ENCODE measurements at regions not wholly inside any gene's neighbourhood (a gene's known extent, or its start where the extent isn't known, plus 50 kb on each side); places are given as distances from the start of the nearest gene placed in this dataset.

GRCh38 chr10:83165265-83165664 is 974.0 kb upstream of the GHITM start:
- no peaks in the 10 kb centered on the region for H3K36me3 ChIP-seq
- no peak overlapping the region for H3K4me3 ChIP-seq
- no peak for DNase-seq
- intact Hi-C loops (cut with DNase I): no loop called here
- no peaks in the 10 kb centered on the region for H3K4me1 ChIP-seq
- WGBS (ENCODE audit: insufficient coverage, low coverage, low lambda C conversion rate, missing lambda C conversion rate): 32% methylated on average over 3 of the region's 3 CpGs
- H3K27me3 ChIP-seq: no peaks in the 10 kb centered on the region
- no peaks in the 10 kb centered on the region for H3K9me3 ChIP-seq
- H3K27ac ChIP-seq: no peak overlapping the region
- ATAC-seq: no peak
- TF ChIP-seq, protein P1, sequence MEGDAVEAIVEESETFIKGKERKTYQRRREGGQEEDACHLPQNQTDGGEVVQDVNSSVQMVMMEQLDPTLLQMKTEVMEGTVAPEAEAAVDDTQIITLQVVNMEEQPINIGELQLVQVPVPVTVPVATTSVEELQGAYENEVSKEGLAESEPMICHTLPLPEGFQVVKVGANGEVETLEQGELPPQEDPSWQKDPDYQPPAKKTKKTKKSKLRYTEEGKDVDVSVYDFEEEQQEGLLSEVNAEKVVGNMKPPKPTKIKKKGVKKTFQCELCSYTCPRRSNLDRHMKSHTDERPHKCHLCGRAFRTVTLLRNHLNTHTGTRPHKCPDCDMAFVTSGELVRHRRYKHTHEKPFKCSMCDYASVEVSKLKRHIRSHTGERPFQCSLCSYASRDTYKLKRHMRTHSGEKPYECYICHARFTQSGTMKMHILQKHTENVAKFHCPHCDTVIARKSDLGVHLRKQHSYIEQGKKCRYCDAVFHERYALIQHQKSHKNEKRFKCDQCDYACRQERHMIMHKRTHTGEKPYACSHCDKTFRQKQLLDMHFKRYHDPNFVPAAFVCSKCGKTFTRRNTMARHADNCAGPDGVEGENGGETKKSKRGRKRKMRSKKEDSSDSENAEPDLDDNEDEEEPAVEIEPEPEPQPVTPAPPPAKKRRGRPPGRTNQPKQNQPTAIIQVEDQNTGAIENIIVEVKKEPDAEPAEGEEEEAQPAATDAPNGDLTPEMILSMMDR (IDR thresholded peaks at IDR 0.05): no peak
- no peak for TF ChIP-seq POLR2A (IDR thresholded peaks at IDR 0.05)

- Histone ChIP-seq H3K4me1 (no peaks in the 10 kb centered on the region), H3K27me3 (no peaks in the 10 kb centered on the region), H3K36me3 (no peaks in the 10 kb centered on the region), H3K27ac (no peak overlapping the region), H3K9me3 (no peaks in the 10 kb centered on the region), H3K4me3 (no peak overlapping the region)
- TF ChIP-seq, protein P1 (IDR thresholded peaks at IDR 0.05): no peak
- no peak for TF ChIP-seq POLR2A (IDR thresholded peaks at IDR 0.05)
- WGBS (ENCODE audit: insufficient coverage, low coverage, low lambda C conversion rate, missing lambda C conversion rate): 14% methylated on average over 5 of the region's 5 CpGs
- intact Hi-C loops (cut with DNase I): no loop called here
- DNase-seq (no peak), ATAC-seq (no peak)
Observed at GRCh38 chr10:83166344-83166743, 973.0 kb upstream of the GHITM start.

DNA sequence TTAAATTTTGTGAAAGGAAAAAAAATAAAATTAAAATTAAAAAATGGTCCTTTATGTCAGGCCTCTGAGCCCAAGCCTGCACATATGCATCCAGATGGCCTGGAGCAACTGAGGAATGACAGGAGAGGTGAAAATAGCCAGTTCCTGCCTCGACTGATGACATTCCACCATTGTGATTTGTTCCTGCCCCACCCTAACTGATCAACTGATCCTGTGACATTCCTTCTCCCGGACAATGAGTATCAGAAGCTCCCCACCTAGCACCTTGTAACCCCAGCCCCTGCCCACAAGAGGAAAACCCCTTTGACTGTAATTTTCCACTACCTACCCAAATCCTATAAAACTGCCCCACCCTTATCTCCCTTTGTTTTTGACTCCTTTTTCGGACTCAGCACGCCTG is 972.2 kb upstream of the GHITM start:
- intact Hi-C loops (cut with DNase I): no loop called here
- Histone ChIP-seq H3K27me3 (no peaks in the 10 kb centered on the region), H3K9me3 (no peaks in the 10 kb centered on the region), H3K4me1 (no peaks in the 10 kb centered on the region), H3K36me3 (no peaks in the 10 kb centered on the region), H3K27ac (no peak overlapping the region), H3K4me3 (no peak overlapping the region)
- ATAC-seq (no peak), DNase-seq (no peak)
- TF ChIP-seq, protein P1 (IDR thresholded peaks at IDR 0.05): no peak
- TF ChIP-seq POLR2A (IDR thresholded peaks at IDR 0.05): no peak
- WGBS (ENCODE audit: insufficient coverage, low coverage, low lambda C conversion rate, missing lambda C conversion rate): 42% methylated on average over 4 of the region's 4 CpGs

DNA sequence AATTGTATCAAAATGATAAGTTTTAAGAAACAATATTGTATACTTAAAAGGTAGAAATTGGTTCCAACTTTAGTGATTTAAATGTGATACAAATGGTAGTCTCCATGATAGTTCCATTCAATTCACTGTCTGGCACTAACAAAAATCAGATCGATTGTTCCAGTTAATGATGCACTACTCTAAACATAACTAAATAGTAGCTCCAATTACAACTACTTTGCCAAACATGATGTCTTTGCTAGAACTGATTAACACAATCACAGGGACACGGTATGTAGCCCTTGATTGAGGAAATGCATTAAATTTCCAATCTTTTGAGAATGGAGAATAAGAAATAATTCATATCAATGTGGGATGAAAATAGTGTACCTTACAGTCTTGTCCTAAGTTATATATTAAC is 962.4 kb upstream of the GHITM start:
- Histone ChIP-seq H3K27ac (no peak overlapping the region), H3K4me1 (no peaks in the 10 kb centered on the region), H3K9me3 (no peaks in the 10 kb centered on the region), H3K4me3 (no peak overlapping the region), H3K36me3 (no peaks in the 10 kb centered on the region), H3K27me3 (no peaks in the 10 kb centered on the region)
- 52% methylated on average over 2 of the region's 2 CpGs for WGBS (ENCODE audit: insufficient coverage, low coverage, low lambda C conversion rate, missing lambda C conversion rate)
- TF ChIP-seq, protein P1 (IDR thresholded peaks at IDR 0.05): no peak
- TF ChIP-seq POLR2A (IDR thresholded peaks at IDR 0.05): no peak
- DNase-seq (no peak), ATAC-seq (peak in 2 of 4 donors; percentile 42 to 70)
- intact Hi-C loops (cut with DNase I): no loop called here

DNA sequence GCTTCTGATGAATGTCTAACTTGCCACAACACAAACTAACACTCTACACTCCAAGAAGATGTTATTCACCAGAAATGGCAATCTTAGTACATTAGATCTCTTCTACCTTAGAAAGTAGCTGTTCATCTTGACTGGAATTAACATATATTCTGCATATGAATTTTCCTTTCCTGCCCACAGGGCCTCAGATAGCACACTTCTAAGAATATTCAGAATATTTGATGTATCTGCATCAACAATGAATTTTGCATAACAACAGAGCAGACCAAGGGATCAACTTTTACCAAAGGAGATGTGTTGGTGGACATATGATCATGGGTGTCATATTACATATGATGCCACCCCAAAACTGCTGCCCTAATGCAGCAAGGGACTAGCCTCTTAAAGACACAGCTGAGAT is 960.8 kb upstream of the GHITM start:
- intact Hi-C loops (cut with DNase I): no loop called here

More for the DNA sequence above, 960.8 kb upstream of the GHITM start:
- Histone ChIP-seq H3K4me1 (no peaks in the 10 kb centered on the region), H3K27ac (no peak overlapping the region), H3K9me3 (no peaks in the 10 kb centered on the region), H3K4me3 (no peak overlapping the region), H3K36me3 (no peaks in the 10 kb centered on the region), H3K27me3 (no peaks in the 10 kb centered on the region)
- TF ChIP-seq POLR2A (IDR thresholded peaks at IDR 0.05): no peak
- TF ChIP-seq, protein P1 (IDR thresholded peaks at IDR 0.05): no peak
- DNase-seq: no peak
- no peak for ATAC-seq
